ENCODE measurements at regions not wholly inside any gene's neighbourhood (a gene's known extent, or its start where the extent isn't known, plus 50 kb on each side); places are given as distances from the start of the nearest gene placed in this dataset.

DNA sequence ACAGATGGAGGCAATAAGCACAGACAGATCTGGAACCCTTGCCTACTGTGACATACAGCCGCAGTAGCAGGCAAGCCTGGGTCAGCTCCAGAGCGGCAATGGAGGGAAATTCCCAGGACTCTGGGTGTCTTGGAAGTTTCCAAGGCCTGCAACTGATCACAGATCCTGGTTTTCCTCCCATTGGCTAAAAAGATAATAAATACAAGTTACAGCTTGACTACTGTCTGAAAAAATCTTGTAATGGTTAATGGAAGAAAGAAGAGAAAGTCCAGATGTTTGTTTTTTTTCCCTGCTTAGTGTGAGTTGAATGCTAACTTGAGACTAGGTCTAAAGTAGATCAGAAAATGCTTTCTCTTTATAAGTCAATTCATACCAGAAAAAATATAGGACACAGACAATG, 307.6 kb downstream of the ALDH8A1 start:
- Histone ChIP-seq H3K4me3 (ENCODE audit: low read depth, low read length) (no peak overlapping the region), H3K27me3 (ENCODE audit: control insufficient read depth, insufficient read depth, low read length) (no peaks in the 10 kb centered on the region), H3K36me3 (ENCODE audit: control insufficient read depth, insufficient read depth, low read length) (no peaks in the 10 kb centered on the region)
- DNase-seq (ENCODE audit: low read depth) = peak; percentile 32
- TF ChIP-seq, protein P1, sequence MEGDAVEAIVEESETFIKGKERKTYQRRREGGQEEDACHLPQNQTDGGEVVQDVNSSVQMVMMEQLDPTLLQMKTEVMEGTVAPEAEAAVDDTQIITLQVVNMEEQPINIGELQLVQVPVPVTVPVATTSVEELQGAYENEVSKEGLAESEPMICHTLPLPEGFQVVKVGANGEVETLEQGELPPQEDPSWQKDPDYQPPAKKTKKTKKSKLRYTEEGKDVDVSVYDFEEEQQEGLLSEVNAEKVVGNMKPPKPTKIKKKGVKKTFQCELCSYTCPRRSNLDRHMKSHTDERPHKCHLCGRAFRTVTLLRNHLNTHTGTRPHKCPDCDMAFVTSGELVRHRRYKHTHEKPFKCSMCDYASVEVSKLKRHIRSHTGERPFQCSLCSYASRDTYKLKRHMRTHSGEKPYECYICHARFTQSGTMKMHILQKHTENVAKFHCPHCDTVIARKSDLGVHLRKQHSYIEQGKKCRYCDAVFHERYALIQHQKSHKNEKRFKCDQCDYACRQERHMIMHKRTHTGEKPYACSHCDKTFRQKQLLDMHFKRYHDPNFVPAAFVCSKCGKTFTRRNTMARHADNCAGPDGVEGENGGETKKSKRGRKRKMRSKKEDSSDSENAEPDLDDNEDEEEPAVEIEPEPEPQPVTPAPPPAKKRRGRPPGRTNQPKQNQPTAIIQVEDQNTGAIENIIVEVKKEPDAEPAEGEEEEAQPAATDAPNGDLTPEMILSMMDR (IDR thresholded peaks at IDR 0.05; ENCODE audit: insufficient read depth, low read depth, low read length) = no peak
- ChIA-PET POLR2A (no interaction called here), CTCF (interaction anchor here (1.0 to 3.1 kb wide), 6 partner anchors 16 to 471 kb away, joined by 3 to 22 read pairs (median 5); no protein-coding TSS in a partner anchor)

DNA sequence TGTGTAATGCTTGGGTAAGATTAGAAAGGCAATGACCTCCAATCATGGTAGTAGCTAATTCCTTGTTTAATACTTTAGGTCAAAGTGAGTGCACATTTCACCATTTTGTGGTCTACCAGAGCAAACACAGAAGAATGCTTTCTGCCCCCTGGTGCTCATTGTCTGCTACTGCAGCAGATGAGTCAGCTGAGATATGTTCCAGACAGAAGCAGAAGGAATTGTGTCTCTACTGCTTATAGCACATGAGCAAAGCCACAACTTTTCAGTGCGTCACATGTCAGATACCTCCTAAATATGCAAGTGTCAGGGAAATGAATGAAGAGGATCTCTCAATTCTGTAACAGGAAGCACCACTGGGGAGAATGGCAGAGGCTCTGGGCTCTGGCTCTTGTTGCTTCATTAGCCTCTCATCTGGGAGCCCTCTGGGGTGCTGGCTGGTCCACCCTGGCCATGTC, 308.9 kb downstream of the ALDH8A1 start:
- CTCF ChIA-PET = interaction anchor here (0.6 to 3.1 kb wide), 27 partner anchors 11 to 470 kb away, joined by 3 to 22 read pairs (median 4); no protein-coding TSS in a partner anchor
- H3K36me3 ChIP-seq (ENCODE audit: control insufficient read depth, insufficient read depth, low read length) = no peaks in the 10 kb centered on the region
- POLR2A ChIA-PET = no interaction called here
- DNase-seq (ENCODE audit: low read depth) = peak; percentile 66
- H3K4me3 ChIP-seq (ENCODE audit: low read depth, low read length) = no peak overlapping the region
- no peaks in the 10 kb centered on the region for H3K27me3 ChIP-seq (ENCODE audit: control insufficient read depth, insufficient read depth, low read length)
- TF ChIP-seq, protein P1 (IDR thresholded peaks at IDR 0.05; ENCODE audit: insufficient read depth, low read depth, low read length) = peak; percentile 91

DNA sequence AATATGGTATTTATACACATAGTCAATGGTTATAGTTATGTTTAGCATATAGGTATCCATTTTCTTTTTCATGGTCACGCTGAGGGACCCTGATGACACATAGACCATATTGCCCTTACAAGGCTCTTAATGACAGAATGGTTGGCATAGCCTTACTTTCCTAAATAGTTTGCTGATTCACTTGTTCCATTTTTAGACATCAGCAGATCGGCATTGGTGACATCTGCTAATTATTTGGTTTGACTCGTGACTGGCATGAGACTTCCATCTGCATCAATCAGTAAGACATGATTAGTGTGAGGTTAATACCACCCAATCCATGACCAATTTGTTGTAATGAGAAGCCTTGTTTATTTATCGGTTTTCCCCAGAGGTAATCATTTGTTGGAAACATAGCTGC, 309.7 kb downstream of the ALDH8A1 start:
- H3K36me3 ChIP-seq (ENCODE audit: control insufficient read depth, insufficient read depth, low read length) = no peaks in the 10 kb centered on the region
- ChIA-PET CTCF (interaction anchor here (0.6 to 3.1 kb wide), 22 partner anchors 10 to 467 kb away, joined by 3 to 22 read pairs (median 5); no protein-coding TSS in a partner anchor), POLR2A (no interaction called here)
- no peaks in the 10 kb centered on the region for H3K27me3 ChIP-seq (ENCODE audit: control insufficient read depth, insufficient read depth, low read length)
- H3K4me3 ChIP-seq (ENCODE audit: low read depth, low read length) = no peak overlapping the region
- no peak for DNase-seq (ENCODE audit: low read depth)
- TF ChIP-seq, protein P1 (IDR thresholded peaks at IDR 0.05; ENCODE audit: insufficient read depth, low read depth, low read length) = no peak

DNA sequence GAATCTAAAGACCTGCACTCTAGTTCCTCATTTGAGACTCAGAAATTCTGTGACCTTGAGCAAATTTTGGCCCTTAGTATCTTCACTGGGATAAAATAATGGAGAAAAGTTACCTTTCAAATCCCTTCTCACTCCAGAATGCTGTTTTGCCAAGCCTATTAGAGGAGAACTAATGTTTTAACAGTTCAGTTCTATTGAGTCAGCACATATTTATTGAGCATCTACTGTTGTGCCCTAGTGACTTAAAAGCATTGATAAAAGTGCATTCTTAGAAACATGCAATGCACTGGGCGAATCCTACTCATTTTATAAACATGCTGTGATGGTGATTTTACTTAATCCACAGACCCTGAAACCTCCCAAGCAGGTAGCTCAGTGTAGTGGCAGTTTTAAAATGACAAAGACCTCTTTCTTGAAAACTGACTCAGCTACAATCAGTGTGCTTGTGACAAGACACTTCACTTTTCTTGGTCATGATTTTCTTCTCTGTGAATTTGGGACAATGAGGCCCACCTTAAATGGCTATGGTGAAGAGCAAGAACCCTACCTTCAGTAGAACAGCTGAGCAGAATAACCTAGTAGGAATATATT, 312.0 kb downstream of the ALDH8A1 start:
- ChIA-PET POLR2A (no interaction called here), CTCF (interaction anchor here (0.6 to 1.3 kb wide), 3 partner anchors 16 to 464 kb away, joined by 3 to 4 read pairs (median 3); no protein-coding TSS in a partner anchor)
- no peak overlapping the region for H3K4me3 ChIP-seq (ENCODE audit: low read depth, low read length)

DNA sequence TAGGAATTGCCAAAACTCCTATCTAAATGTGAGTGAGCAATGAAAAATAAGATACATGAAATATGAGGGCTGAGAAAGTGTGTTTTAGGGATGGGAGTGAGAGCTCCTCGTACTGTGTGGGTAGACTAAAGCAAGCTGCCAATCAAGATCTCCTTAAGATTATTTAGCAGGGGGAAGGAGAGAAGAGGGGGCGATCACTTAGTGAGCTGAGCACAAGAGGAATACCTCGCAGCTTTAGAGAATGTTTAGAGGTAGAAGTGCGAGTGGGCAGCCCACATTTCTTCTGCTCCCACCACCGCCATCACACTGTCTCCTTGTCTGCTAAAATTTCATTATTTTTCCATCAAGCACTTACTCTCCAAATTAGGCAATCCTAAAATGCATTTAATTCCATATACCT, 312.6 kb downstream of the ALDH8A1 start:
- CTCF ChIA-PET = interaction anchor here (0.6 to 0.7 kb wide), 2 partner anchors 15 to 158 kb away, joined by 3 read pairs; no protein-coding TSS in a partner anchor
- no peak for DNase-seq (ENCODE audit: low read depth)
- Histone ChIP-seq H3K36me3 (ENCODE audit: control insufficient read depth, insufficient read depth, low read length) (no peaks in the 10 kb centered on the region), H3K27me3 (ENCODE audit: control insufficient read depth, insufficient read depth, low read length) (no peaks in the 10 kb centered on the region), H3K4me3 (ENCODE audit: low read depth, low read length) (no peak overlapping the region)
- TF ChIP-seq, protein P1 (IDR thresholded peaks at IDR 0.05; ENCODE audit: insufficient read depth, low read depth, low read length) = no peak
- POLR2A ChIA-PET = no interaction called here

More for the DNA sequence above, 312.0 kb downstream of the ALDH8A1 start:
- Histone ChIP-seq H3K36me3 (ENCODE audit: control insufficient read depth, insufficient read depth, low read length) (no peaks in the 10 kb centered on the region), H3K27me3 (ENCODE audit: control insufficient read depth, insufficient read depth, low read length) (no peaks in the 10 kb centered on the region)
- no peak for DNase-seq (ENCODE audit: low read depth)
- TF ChIP-seq, protein P1 (IDR thresholded peaks at IDR 0.05; ENCODE audit: insufficient read depth, low read depth, low read length) = no peak

Measured in BJ (cell line).